NCI-H187 (cell line): ENCODE measurements at regions not wholly inside any gene's neighbourhood (a gene's known extent, or its start where the extent isn't known, plus 50 kb on each side); places are given as distances from the start of the nearest gene placed in this dataset.
"Not testable (repeated sequence)": the region's sequence is repeated elsewhere in the genome, so short reads cannot be mapped to it uniquely, and the experiment has no call there.

Experiments
- DNase-seq, 2 experiments: peaks; one replicate each; lab custom pipeline; 2025; lab: John Stamatoyannopoulos, UW

- no peak for DNase-seq
These were observed 287.7 kb downstream of the BMP4 start for GRCh38 chr14:53668897-53669296.

- no peak for DNase-seq
These were observed 292.9 kb downstream of the BMP4 start for GRCh38 chr14:53663709-53664108.

- no peak for DNase-seq
These were observed 301.4 kb downstream of the BMP4 start for GRCh38 chr14:53655080-53655785.

GRCh38 chr14:53652068-53652467, 304.6 kb downstream of the BMP4 start:
- DNase-seq: no peak

- no peak for DNase-seq
These were observed 305.4 kb downstream of the BMP4 start for GRCh38 chr14:53651096-53651740.

- DNase-seq: no peak
These were observed 309.7 kb downstream of the BMP4 start for GRCh38 chr14:53646925-53647324.

- no peak for DNase-seq
These were observed 315.9 kb downstream of the BMP4 start for GRCh38 chr14:53640695-53641094.

GRCh38 chr14:53638966-53639365, 317.7 kb downstream of the BMP4 start:
- DNase-seq: no peak

GRCh38 chr14:53634793-53635192, 321.8 kb downstream of the BMP4 start:
- no peak for DNase-seq

GRCh38 chr14:53630336-53630735, 326.3 kb downstream of the BMP4 start:
- DNase-seq: no peak

- DNase-seq: no peak
These were observed 327.7 kb downstream of the BMP4 start for GRCh38 chr14:53628732-53629430.

- DNase-seq: no peak
These were observed 328.4 kb downstream of the BMP4 start for GRCh38 chr14:53628261-53628660.

- DNase-seq: no peak
These were observed 329.9 kb downstream of the BMP4 start for GRCh38 chr14:53626761-53627160.

- no peak for DNase-seq
These were observed 334.2 kb downstream of the BMP4 start for GRCh38 chr14:53622447-53622846.

GRCh38 chr14:53621921-53622320, 334.7 kb downstream of the BMP4 start:
- DNase-seq: no peak

GRCh38 chr14:53621433-53621832, 335.2 kb downstream of the BMP4 start:
- no peak for DNase-seq

GRCh38 chr14:53620890-53621289, 335.7 kb downstream of the BMP4 start:
- no peak for DNase-seq

GRCh38 chr14:53620317-53620716, 336.3 kb downstream of the BMP4 start:
- no peak for DNase-seq

GRCh38 chr14:53619691-53620231, 336.9 kb downstream of the BMP4 start:
- no peak for DNase-seq

GRCh38 chr14:53616536-53616935, 340.1 kb downstream of the BMP4 start:
- not testable (repeated sequence) for DNase-seq

GRCh38 chr14:53615252-53615651, 341.4 kb downstream of the BMP4 start:
- DNase-seq: no peak

- no peak for DNase-seq
These were observed 343.0 kb downstream of the BMP4 start for GRCh38 chr14:53613404-53614253.
